ENCODE measurements at regions not wholly inside any gene's neighbourhood (a gene's known extent, or its start where the extent isn't known, plus 50 kb on each side); places are given as distances from the start of the nearest gene placed in this dataset.

- no peak overlapping the region for H3K4me3 ChIP-seq (replicated peaks in 1 of 2; ENCODE audit: low read depth in 2 of 2, low read length in 2 of 2)
- DNase-seq (ENCODE audit: low read depth in 2 of 2), result no peak
- TF ChIP-seq CTCF (IDR thresholded peaks at IDR 0.05; ENCODE audit: low read depth, low read length), result no peak
Observed at GRCh38 chr7:125409921-125410320, 480.3 kb upstream of the POT1 start.

GRCh38 chr7:125406111-125406510 is 476.5 kb upstream of the POT1 start:
- peak in 1 of 2 donors; percentile 11 for DNase-seq (ENCODE audit: low read depth in 2 of 2)
- H3K4me3 ChIP-seq (replicated peaks in 1 of 2; ENCODE audit: low read depth in 2 of 2, low read length in 2 of 2), result no peak overlapping the region
- no peak for TF ChIP-seq CTCF (IDR thresholded peaks at IDR 0.05; ENCODE audit: low read depth, low read length)

DNA sequence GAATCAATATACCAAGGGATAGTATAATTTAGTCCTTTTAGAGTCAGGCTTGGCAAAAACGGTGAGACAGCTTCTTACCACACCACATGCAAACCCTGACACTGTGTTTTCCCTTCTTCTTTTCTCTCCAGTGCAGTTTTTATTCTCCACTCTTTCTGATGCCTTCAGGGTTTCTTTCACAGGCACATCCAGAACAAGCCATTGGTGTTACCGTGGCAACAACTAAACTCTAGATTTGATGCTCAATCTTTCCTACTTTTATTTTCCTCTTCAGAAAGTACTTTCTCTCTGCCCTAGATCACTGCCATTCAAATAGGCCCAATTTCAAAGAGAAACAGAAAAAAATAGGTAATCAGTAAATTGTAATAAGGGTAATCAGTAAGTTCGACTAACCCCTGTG is 469.8 kb upstream of the POT1 start:
- H3K4me3 ChIP-seq (replicated peaks in 1 of 2; ENCODE audit: low read depth in 2 of 2, low read length in 2 of 2), result no peak overlapping the region
- no peak for DNase-seq (ENCODE audit: low read depth in 2 of 2)
- no peak for TF ChIP-seq CTCF (IDR thresholded peaks at IDR 0.05; ENCODE audit: low read depth, low read length)

GRCh38 chr7:125396466-125397151 is 467.0 kb upstream of the POT1 start:
- no peak for DNase-seq (ENCODE audit: low read depth in 2 of 2)

DNA sequence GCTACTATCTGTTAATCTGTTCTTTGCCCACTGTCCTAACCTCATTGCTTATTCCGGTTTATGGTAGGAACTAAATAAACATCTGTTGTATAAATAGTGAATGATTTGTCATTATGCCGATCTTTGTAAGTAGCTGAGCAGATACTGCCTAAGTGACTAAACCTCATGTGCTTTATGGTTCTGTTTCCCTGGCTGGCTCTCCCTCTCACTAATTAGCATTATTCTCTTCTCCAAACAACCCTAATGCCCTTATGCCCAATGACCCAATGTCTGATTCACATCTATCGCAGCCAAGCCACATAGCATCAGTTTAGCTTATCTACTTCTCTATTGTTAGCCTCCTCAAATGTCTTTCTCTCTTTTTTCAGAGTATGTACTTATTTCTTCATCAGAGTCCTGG is 462.3 kb upstream of the POT1 start:
- no peak for TF ChIP-seq CTCF (IDR thresholded peaks at IDR 0.05; ENCODE audit: low read depth, low read length)
- peak in 1 of 2 donors; percentile 0 for DNase-seq (ENCODE audit: low read depth in 2 of 2)
- H3K4me3 ChIP-seq (replicated peaks in 1 of 2; ENCODE audit: low read depth in 2 of 2, low read length in 2 of 2), result no peak overlapping the region

More at GRCh38 chr7:125396466-125397151, 467.0 kb upstream of the POT1 start:
- no peak overlapping the region for H3K4me3 ChIP-seq (replicated peaks in 1 of 2; ENCODE audit: low read depth in 2 of 2, low read length in 2 of 2)
- no peak for TF ChIP-seq CTCF (IDR thresholded peaks at IDR 0.05; ENCODE audit: low read depth, low read length)

- H3K4me3 ChIP-seq (replicated peaks in 1 of 2; ENCODE audit: low read depth in 2 of 2, low read length in 2 of 2), result no peak overlapping the region
- DNase-seq (ENCODE audit: low read depth in 2 of 2), result no peak
- TF ChIP-seq CTCF (IDR thresholded peaks at IDR 0.05; ENCODE audit: low read depth, low read length), result no peak
Observed at GRCh38 chr7:125390981-125391380, 461.4 kb upstream of the POT1 start.

DNA sequence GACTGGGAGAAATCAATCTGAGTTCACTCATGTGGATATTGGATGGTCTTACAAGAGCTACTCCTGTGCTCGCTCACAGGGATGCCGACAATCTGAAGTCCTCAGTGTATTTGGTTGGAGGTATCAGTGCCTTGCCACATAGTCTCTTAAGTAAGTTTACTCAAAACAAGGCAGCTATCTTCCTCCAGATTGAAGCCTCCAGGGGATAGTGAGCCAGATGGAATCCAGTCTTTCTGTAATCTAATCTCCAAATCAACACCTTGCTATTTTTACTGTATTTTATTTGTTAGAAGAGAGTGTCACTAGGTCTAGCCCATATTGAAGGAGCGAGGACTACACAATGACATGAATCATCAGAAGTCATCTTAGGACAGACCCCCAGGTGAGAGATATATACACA is 456.6 kb upstream of the POT1 start:
- no peak overlapping the region for H3K4me3 ChIP-seq (replicated peaks in 1 of 2; ENCODE audit: low read depth in 2 of 2, low read length in 2 of 2)
- TF ChIP-seq CTCF (IDR thresholded peaks at IDR 0.05; ENCODE audit: low read depth, low read length), result no peak
- no peak for DNase-seq (ENCODE audit: low read depth in 2 of 2)

Data from cardiac fibroblast (primary cell).